Adrenal gland (tissue), 5 donors: ENCODE measurements at regions not wholly inside any gene's neighbourhood (a gene's known extent, or its start where the extent isn't known, plus 50 kb on each side); places are given as distances from the start of the nearest gene placed in this dataset.

Source experiments
- CTCF ChIP-seq, 6 experiments: fragments of 450-650 bp in 4 of 6; fragments of 200-600 bp in 2 of 6; sonication (generic) in 1 of 6; IDR thresholded peaks; 1 replicate in 5 of 6; 2 replicates in 1 of 6; pipeline versions ENCODE4 v1.5.1 to v1.8.0; 2016 to 2021; ENCODE audit warnings: antibody characterized with exemption in 6 of 6, mild to moderate bottlenecking in 2 of 6, moderate library complexity in 1 of 6
- POLR2A ChIP-seq, 2 donors: fragments of 450-650 bp; IDR thresholded peaks; one replicate each; pipeline ENCODE4 v1.6.1; 2017; ENCODE audit warnings: antibody characterized with exemption in 2 of 2, mild to moderate bottlenecking in 2 of 2, moderate library complexity in 1 of 2
- donor health status: DM: no; HTN: no; CAD: no.

- no peak for TF ChIP-seq CTCF (IDR thresholded peaks at IDR 0.05)
- TF ChIP-seq POLR2A (IDR thresholded peaks at IDR 0.05): no peak
These were observed 214.5 kb upstream of the ATP2B1 start for GRCh38 chr12:89923091-89923490.
